ENCODE measurements at regions not wholly inside any gene's neighbourhood (a gene's known extent, or its start where the extent isn't known, plus 50 kb on each side); places are given as distances from the start of the nearest gene placed in this dataset.

- Histone ChIP-seq H2BK15ac (ENCODE audit: low read depth, low read length) (no peak overlapping the region), H2AFZ (replicated peaks; ENCODE audit: low read length, poor library complexity) (no peak overlapping the region), H4K91ac (ENCODE audit: insufficient read depth, low read depth, low read length) (no peak overlapping the region), H4K20me1 (ENCODE audit: insufficient read depth, low read length) (no peaks in the 10 kb centered on the region), H3K23ac (ENCODE audit: low read depth, low read length) (no peak overlapping the region), H3K4me3 (ENCODE audit: insufficient read depth, low read depth, low read length) (no peak overlapping the region), H2BK5ac (ENCODE audit: low read depth, low read length, poor library complexity, severe bottlenecking) (no peak overlapping the region), H2BK120ac (ENCODE audit: low read depth, low read length) (no peak overlapping the region), H3K36me3 (ENCODE audit: control insufficient read depth, insufficient read depth, low read length) (no peaks in the 10 kb centered on the region), H3K27me3 (ENCODE audit: control insufficient read depth, insufficient read depth, low read length) (no peaks in the 10 kb centered on the region), H2BK20ac (ENCODE audit: low read depth, low read length) (no peak overlapping the region), H3K9me1 (ENCODE audit: insufficient read depth, low read length) (no peaks in the 10 kb centered on the region), H3K18ac (ENCODE audit: low read depth, low read length) (no peak overlapping the region), H4K5ac (ENCODE audit: low read depth, low read length) (no peak overlapping the region), H3K4me2 (ENCODE audit: low read depth, low read length) (no peak overlapping the region), H3K14ac (replicated peaks; ENCODE audit: low read depth, low read length) (no peak overlapping the region), H3K9me3 (ENCODE audit: control insufficient read depth, insufficient read depth, low read length) (peaks cover 5% of the 10 kb centered on the region), H4K8ac (ENCODE audit: low read depth in 2 of 2, low read length in 2 of 2) (no peak overlapping the region), H3K79me1 (ENCODE audit: low read depth in 1 of 2, low read length in 2 of 2) (no peaks in the 10 kb centered on the region), H3K9ac (ENCODE audit: low read depth, low read length) (no peak overlapping the region), H3K27ac (ENCODE audit: insufficient read depth, low read length) (no peak overlapping the region), H2AK5ac (ENCODE audit: low read depth, low read length) (no peak overlapping the region), H2AK9ac (replicated peaks; ENCODE audit: low read depth, low read length, poor library complexity) (no peak overlapping the region), H3K56ac (ENCODE audit: extremely low read depth, insufficient read depth, low read length) (no peak overlapping the region), H3K4me1 (ENCODE audit: control insufficient read depth, insufficient read depth, low read length) (no peaks in the 10 kb centered on the region), H3K4ac (ENCODE audit: low read depth, low read length) (no peak overlapping the region)
- WGBS, 2 experiments (ENCODE audit: extremely low coverage in 2 of 2, insufficient read length in 1 of 2) = no CpG with 5 or more reads among the region's 2 CpGs
- no TSS peak for BruUV-seq (replicated peaks)
- TF ChIP-seq RFX5 (IDR thresholded peaks at IDR 0.05; ENCODE audit: low read depth, low read length) (no peak), MAFK (IDR thresholded peaks at IDR 0.05; ENCODE audit: low read depth, low read length) (no peak), BHLHE40 (IDR thresholded peaks at IDR 0.05; ENCODE audit: low read depth, low read length) (no peak), MXI1 (IDR thresholded peaks at IDR 0.05; ENCODE audit: borderline replicate concordance, low read depth, low read length) (no peak), POLR2A (IDR thresholded peaks at IDR 0.05; ENCODE audit: low read depth, low read length) (no peak)
- TF ChIP-seq, protein P1, sequence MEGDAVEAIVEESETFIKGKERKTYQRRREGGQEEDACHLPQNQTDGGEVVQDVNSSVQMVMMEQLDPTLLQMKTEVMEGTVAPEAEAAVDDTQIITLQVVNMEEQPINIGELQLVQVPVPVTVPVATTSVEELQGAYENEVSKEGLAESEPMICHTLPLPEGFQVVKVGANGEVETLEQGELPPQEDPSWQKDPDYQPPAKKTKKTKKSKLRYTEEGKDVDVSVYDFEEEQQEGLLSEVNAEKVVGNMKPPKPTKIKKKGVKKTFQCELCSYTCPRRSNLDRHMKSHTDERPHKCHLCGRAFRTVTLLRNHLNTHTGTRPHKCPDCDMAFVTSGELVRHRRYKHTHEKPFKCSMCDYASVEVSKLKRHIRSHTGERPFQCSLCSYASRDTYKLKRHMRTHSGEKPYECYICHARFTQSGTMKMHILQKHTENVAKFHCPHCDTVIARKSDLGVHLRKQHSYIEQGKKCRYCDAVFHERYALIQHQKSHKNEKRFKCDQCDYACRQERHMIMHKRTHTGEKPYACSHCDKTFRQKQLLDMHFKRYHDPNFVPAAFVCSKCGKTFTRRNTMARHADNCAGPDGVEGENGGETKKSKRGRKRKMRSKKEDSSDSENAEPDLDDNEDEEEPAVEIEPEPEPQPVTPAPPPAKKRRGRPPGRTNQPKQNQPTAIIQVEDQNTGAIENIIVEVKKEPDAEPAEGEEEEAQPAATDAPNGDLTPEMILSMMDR (conservative IDR thresholded peaks at IDR 0.05; ENCODE audit: low read depth, low read length) = no peak
- ATAC-seq (ENCODE audit: low read depth) (no peak), DNase-seq (no peak)
- ChIA-PET POLR2A (ENCODE audit: unreplicated experiment) (no interaction called here), CTCF (no interaction called here)
- dilution Hi-C loops (cut with HindIII; ENCODE audit: low sequenced_read_pairs, unreplicated experiment) (no loop called here), in situ Hi-C loops (cut with MboI; ENCODE audit: low sequenced_read_pairs) (no loop called here), intact Hi-C loops (cut with micrococcal nuclease) (no loop called here)
These were observed 319.9 kb upstream of the PCSK5 start for GRCh38 chr9:75570538-75570937.
